GM23248 (cell line): ENCODE measurements at regions not wholly inside any gene's neighbourhood (a gene's known extent, or its start where the extent isn't known, plus 50 kb on each side); places are given as distances from the start of the nearest gene placed in this dataset.

Source experiments
- DNase-seq: peaks from one replicate; pipeline ENCODE4 v3.0.0-alpha.2; 2015
- H2AFZ ChIP-seq: fragments of 200-600 bp; sonication (generic); 2 replicates; pipeline ENCODE4 v1.6.1; 2016; ENCODE audit warnings: antibody characterized with exemption
- H3F3A ChIP-seq: fragments of 200-600 bp; sonication (generic); 2 replicates; pipeline ENCODE4 v1.6.1; 2016; ENCODE audit warnings: mild to moderate bottlenecking, antibody characterized with exemption, mixed run types; ENCODE audit not compliant: insufficient read depth
- H3K27ac ChIP-seq: fragments of 200-600 bp; sonication (generic); 2 replicates; pipeline ENCODE4 v1.5.1; 2016; ENCODE audit warnings: mild to moderate bottlenecking
- H3K27me3 ChIP-seq: fragments of 200-600 bp; sonication (generic); replicated peaks from 2 replicates; pipeline ENCODE4 v1.6.1; 2016; ENCODE audit warnings: mild to moderate bottlenecking; ENCODE audit not compliant: insufficient read depth
- H3K36me3 ChIP-seq: fragments of 200-600 bp; sonication (generic); 2 replicates; pipeline ENCODE4 v1.6.1; 2016; ENCODE audit warnings: low read depth, mild to moderate bottlenecking
- H3K4me1 ChIP-seq: fragments of 200-600 bp; sonication (generic); 2 replicates; pipeline ENCODE4 v1.6.1; 2016; ENCODE audit warnings: mild to moderate bottlenecking; ENCODE audit not compliant: insufficient read depth
- H3K4me2 ChIP-seq: fragments of 200-600 bp; sonication (generic); one replicate; pipeline ENCODE4 v1.6.1; 2016; ENCODE audit warnings: mild to moderate bottlenecking; ENCODE audit not compliant: unreplicated experiment
- H3K4me3 ChIP-seq: fragments of 200-600 bp; sonication (generic); 2 replicates; pipeline ENCODE4 v1.5.1; 2016; ENCODE audit warnings: mild to moderate bottlenecking
- H3K79me2 ChIP-seq: fragments of 200-600 bp; sonication (generic); 2 replicates; pipeline ENCODE4 v1.6.1; 2016; ENCODE audit warnings: mild to moderate bottlenecking; ENCODE audit not compliant: insufficient read depth
- H3K9ac ChIP-seq: fragments of 200-600 bp; sonication (generic); 2 replicates; pipeline ENCODE4 v1.6.1; 2016; ENCODE audit warnings: mild to moderate bottlenecking
- H3K9me2 ChIP-seq: fragments of 200-600 bp; sonication (generic); 2 replicates; pipeline ENCODE4 v1.6.1; 2016; ENCODE audit warnings: mixed run types, mild to moderate bottlenecking, moderate library complexity; ENCODE audit not compliant: insufficient read depth
- H3K9me3 ChIP-seq: fragments of 200-600 bp; sonication (generic); one replicate; pipeline ENCODE4 v1.6.1; 2017; ENCODE audit warnings: low read depth
- H4K20me1 ChIP-seq: fragments of 200-600 bp; sonication (generic); 2 replicates; pipeline ENCODE4 v1.6.0; 2016; ENCODE audit not compliant: insufficient read depth
- EZH2 ChIP-seq: fragments of 200-600 bp; sonication (generic); IDR thresholded peaks from 2 replicates; pipeline ENCODE4 v1.6.1; 2018; ENCODE audit warnings: antibody characterized with exemption, mild to moderate bottlenecking; ENCODE audit not compliant: insufficient read depth, poor library complexity, severe bottlenecking
- EZH2phosphoT487 ChIP-seq: fragments of 200-600 bp; sonication (generic); IDR thresholded peaks from 2 replicates; pipeline ENCODE4 v1.6.1; 2018; ENCODE audit warnings: antibody characterized with exemption, moderate library complexity, mild to moderate bottlenecking, low read depth; ENCODE audit not compliant: insufficient read depth
- WGBS, 2 experiments: methylation state at CpG; one replicate each; pipeline ENCODE4 v1.1.6; 2015 to 2017; ENCODE audit warnings: low lambda C conversion rate in 2 of 2, low coverage in 1 of 2; ENCODE audit errors: missing lambda C conversion rate in 2 of 2; 5-methylcytosine and 5-hydroxymethylcytosine counted together
- in situ Hi-C: fragments of 300-500 bp; cut with MboI; formaldehyde crosslinking; loops from 2 replicates; pipeline ENCODE4 v1.15.0; 2020

DNA sequence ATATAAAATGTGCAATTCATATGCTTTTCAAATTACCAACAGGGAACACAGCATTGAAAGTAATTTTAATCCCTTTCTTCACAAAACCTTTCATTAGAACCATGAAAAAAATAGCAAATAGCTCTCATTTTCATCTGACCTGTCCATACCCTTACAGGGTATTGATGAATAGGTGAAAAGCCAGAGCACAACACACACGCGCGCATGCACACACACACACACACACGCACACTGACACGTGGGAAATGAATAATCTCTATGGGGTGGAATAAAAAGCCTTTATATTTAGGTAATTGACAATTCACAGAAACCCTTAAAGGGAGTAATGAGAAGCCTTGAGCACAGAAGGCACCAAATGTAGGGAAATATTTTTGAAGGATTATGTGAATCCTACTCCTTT is 76.2 kb upstream of the POU2AF2 start:
- no peaks in the 10 kb centered on the region for H3K27me3 ChIP-seq
- WGBS, 2 experiments, result 92 to 98% methylated on average over 5 of the region's 5 CpGs
- H3K27ac ChIP-seq, result no peak overlapping the region
- H3K9me3 ChIP-seq, result no peaks in the 10 kb centered on the region
- DNase-seq, result no peak
- H3K4me1 ChIP-seq, result peaks cover 7% of the 10 kb centered on the region; the same call in 1 of the 2 replicates
- no peaks in the 10 kb centered on the region for H3K79me2 ChIP-seq
- no peak overlapping the region for H3K9ac ChIP-seq
- no peak overlapping the region for H3K4me2 ChIP-seq
- peaks cover 9% of the 10 kb centered on the region; the same call in 1 of the 2 replicates for H3F3A ChIP-seq
- no peak overlapping the region for H2AFZ ChIP-seq
- TF ChIP-seq EZH2phosphoT487, result no peak
- no peak for TF ChIP-seq EZH2
- no peaks in the 10 kb centered on the region for H4K20me1 ChIP-seq
- no peak overlapping the region for H3K4me3 ChIP-seq
- no peaks in the 10 kb centered on the region for H3K9me2 ChIP-seq
- H3K36me3 ChIP-seq, result no peaks in the 10 kb centered on the region
- in situ Hi-C loops, result no loop called here

GRCh38 chr11:111168871-111169270 is 76.7 kb upstream of the POU2AF2 start:
- no peak overlapping the region for H3K4me3 ChIP-seq
- peaks cover 7% of the 10 kb centered on the region; the same call in 1 of the 2 replicates for H3K4me1 ChIP-seq
- H2AFZ ChIP-seq, result no peak overlapping the region
- H3K9me3 ChIP-seq, result no peaks in the 10 kb centered on the region
- no peak overlapping the region for H3K9ac ChIP-seq
- no peak for TF ChIP-seq EZH2
- TF ChIP-seq EZH2phosphoT487, result no peak
- H3K27ac ChIP-seq, result no peak overlapping the region
- 83 to 96% methylated on average over 2 of the region's 2 CpGs for WGBS, 2 experiments
- no peaks in the 10 kb centered on the region for H3K79me2 ChIP-seq
- in situ Hi-C loops, result no loop called here
- H3K9me2 ChIP-seq, result no peaks in the 10 kb centered on the region
- no peak for DNase-seq
- H3K4me2 ChIP-seq, result no peak overlapping the region
- H4K20me1 ChIP-seq, result no peaks in the 10 kb centered on the region
- H3K27me3 ChIP-seq, result no peaks in the 10 kb centered on the region
- H3K36me3 ChIP-seq, result no peaks in the 10 kb centered on the region
- peaks cover 9% of the 10 kb centered on the region; the same call in 1 of the 2 replicates for H3F3A ChIP-seq

GRCh38 chr11:111167666-111168065 is 77.9 kb upstream of the POU2AF2 start:
- H3K9me3 ChIP-seq, result no peaks in the 10 kb centered on the region
- 92 to 97% methylated on average over 2 of the region's 2 CpGs for WGBS, 2 experiments

DNA sequence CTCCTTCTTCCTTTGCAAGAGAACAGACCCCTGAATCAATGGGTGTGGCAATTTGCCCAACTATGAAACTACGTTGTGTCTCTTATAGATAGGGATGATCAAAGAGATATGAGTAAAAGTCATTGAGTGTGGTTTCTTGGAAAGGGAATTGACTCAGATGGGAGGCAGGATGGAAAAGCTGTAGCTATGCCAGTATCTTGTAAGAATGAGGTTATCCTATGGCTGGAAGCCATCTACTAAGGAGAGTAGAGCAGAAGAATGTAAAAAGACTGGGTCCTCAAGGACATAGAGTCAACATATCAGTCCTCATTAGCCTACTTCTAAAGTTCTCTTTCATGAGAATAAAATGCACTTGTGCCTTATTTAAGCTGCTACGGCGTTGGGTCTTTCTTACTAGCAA is 78.9 kb upstream of the POU2AF2 start:
- WGBS, 2 experiments, result 74 to 86% methylated on average over 3 of the region's 3 CpGs
- no peaks in the 10 kb centered on the region for H3K27me3 ChIP-seq
- H3K9ac ChIP-seq, result no peak overlapping the region
- peak; percentile 21 for DNase-seq
- no peaks in the 10 kb centered on the region for H3K9me2 ChIP-seq
- in situ Hi-C loops, result no loop called here
- H4K20me1 ChIP-seq, result no peaks in the 10 kb centered on the region
- H3K27ac ChIP-seq, result no peak overlapping the region
- no peaks in the 10 kb centered on the region for H3F3A ChIP-seq
- H2AFZ ChIP-seq, result no peak overlapping the region
- no peaks in the 10 kb centered on the region for H3K9me3 ChIP-seq
- H3K4me3 ChIP-seq, result no peak overlapping the region
- no peaks in the 10 kb centered on the region for H3K36me3 ChIP-seq
- peaks cover 6% of the 10 kb centered on the region; the same call in 1 of the 2 replicates for H3K4me1 ChIP-seq
- TF ChIP-seq EZH2, result no peak
- no peak for TF ChIP-seq EZH2phosphoT487
- no peak overlapping the region for H3K4me2 ChIP-seq
- no peaks in the 10 kb centered on the region for H3K79me2 ChIP-seq

More at GRCh38 chr11:111167666-111168065, 77.9 kb upstream of the POU2AF2 start:
- Histone ChIP-seq H3K36me3 (no peaks in the 10 kb centered on the region), H3K9ac (no peak overlapping the region), H3F3A (0 out of 2 replicates have a peak, but pooled peaks cover 2% of the 10 kb centered on the region), H3K79me2 (no peaks in the 10 kb centered on the region), H3K9me2 (no peaks in the 10 kb centered on the region), H3K4me3 (no peak overlapping the region), H3K4me2 (no peak overlapping the region), H3K4me1 (no peaks in the 10 kb centered on the region), H4K20me1 (no peaks in the 10 kb centered on the region), H3K27me3 (no peaks in the 10 kb centered on the region), H3K27ac (no peak overlapping the region), H2AFZ (no peak overlapping the region)
- in situ Hi-C loops, result no loop called here
- no peak for TF ChIP-seq EZH2
- no peak for TF ChIP-seq EZH2phosphoT487
- DNase-seq, result no peak

DNA sequence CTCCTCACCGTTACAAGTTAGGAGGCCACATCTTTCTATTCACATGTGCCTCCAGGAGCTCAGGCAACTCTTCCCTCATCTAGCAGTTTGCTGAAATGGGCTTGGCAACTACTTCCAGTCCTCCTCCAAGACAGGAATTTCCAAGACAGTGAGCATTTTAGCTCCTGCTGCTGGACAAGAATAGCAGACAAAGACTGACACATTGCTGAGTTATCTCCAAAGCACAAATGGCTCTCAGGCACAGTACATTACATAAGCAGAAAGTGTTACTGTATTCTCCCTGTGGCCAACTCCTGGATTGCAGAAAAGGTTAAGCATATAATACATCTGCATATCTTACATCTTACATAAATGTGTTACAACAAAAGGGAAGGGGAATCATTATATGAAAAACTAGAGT is 83.2 kb upstream of the POU2AF2 start:
- Histone ChIP-seq H2AFZ (peak overlapping the region; percentile 35), H3K27ac (no peak overlapping the region), H3K27me3 (no peaks in the 10 kb centered on the region), H3K9me3 (no peaks in the 10 kb centered on the region), H3K4me3 (no peak overlapping the region), H3K4me2 (no peak overlapping the region), H4K20me1 (no peaks in the 10 kb centered on the region), H3K9ac (no peak overlapping the region), H3F3A (no peaks in the 10 kb centered on the region), H3K79me2 (no peaks in the 10 kb centered on the region), H3K36me3 (no peaks in the 10 kb centered on the region), H3K9me2 (no peaks in the 10 kb centered on the region), H3K4me1 (peaks cover 6% of the 10 kb centered on the region; the same call in 1 of the 2 replicates)
- DNase-seq, result peak; percentile 50
- 8 to 14% methylated on average over 1 of the region's 1 CpG for WGBS, 2 experiments
- in situ Hi-C loops, result no loop called here
- TF ChIP-seq EZH2 (no peak), EZH2phosphoT487 (no peak)
